ENCODE measurements at regions not wholly inside any gene's neighbourhood (a gene's known extent, or its start where the extent isn't known, plus 50 kb on each side); places are given as distances from the start of the nearest gene placed in this dataset.

- no peak for TF ChIP-seq CTCF (conservative IDR thresholded peaks at IDR 0.05)
- TF ChIP-seq EZH2 (IDR thresholded peaks at IDR 0.05; ENCODE audit: low read depth): no peak
These were observed 159.4 kb downstream of the RWDD3 start for GRCh38 chr1:95393434-95393833.

Measured in PC-9 (cell line).